Stimulated activated CD4-positive, alpha-beta T cell treated with anti-CD3 and anti-CD28 coated beads, Interleukin-15, amount 100 ng/mL, for 24 hours (primary cell): ENCODE measurements at regions not wholly inside any gene's neighbourhood (a gene's known extent, or its start where the extent isn't known, plus 50 kb on each side); places are given as distances from the start of the nearest gene placed in this dataset.
"Not testable (repeated sequence)": the region's sequence is repeated elsewhere in the genome, so short reads cannot be mapped to it uniquely, and the experiment has no call there.

Source experiments
- DNase-seq: peaks from one replicate; pipeline ENCODE4 v3.0.0-alpha.2; 2020

DNA sequence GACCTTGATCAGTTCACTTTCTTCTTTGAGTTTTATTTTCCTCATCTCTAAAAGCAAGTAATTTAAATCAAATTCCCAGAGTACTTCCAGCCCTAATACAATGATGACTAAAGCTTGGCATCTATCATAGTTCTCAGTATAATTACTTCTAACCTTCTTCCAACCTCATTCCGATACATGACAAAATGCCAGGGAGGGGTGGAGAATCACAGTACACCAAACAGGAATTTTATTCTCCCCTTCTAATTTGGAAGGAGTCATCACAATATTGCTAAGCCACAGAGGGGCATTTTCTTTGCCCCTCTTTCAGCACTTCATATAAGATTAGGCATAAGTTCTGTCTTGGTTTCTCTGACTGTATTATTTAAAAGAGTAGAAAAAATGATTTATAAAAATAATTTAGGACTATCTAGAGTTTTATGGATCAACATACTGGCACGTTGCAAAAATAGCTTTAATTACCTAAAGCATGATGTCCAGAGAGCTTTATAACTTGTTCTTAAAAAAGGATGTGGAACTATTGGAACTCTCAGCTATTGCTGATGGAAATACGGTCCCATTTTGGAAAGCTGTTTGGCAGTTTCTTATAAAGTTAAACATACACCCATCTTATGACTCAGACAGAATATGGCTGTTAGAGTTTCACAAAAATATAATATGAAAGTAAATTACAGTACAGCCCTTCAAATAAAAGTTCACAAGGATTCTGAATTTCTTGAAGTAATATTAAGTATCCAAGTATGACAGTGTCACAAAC lies 86.9 kb upstream of the UBE2E2 start:
- DNase-seq = no peak

DNA sequence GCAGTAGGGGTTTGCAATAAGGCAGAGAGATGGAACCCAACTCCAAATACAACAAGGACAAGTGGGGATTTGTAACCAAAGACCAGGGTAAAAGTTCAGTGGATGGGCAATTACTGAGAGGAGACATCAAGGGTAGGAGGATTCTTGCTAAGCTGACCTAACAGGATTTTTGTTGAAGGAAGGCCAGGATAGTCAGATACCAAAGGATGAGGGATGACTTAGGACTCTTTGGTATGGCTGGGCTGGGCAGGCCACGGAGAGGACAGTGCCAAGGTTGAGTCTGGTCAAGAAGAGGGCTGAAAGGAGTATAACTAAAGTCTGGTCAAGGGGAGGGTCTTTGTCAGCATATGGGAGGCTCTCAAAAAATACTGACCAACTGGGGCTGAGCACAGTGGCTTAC lies 85.3 kb upstream of the UBE2E2 start:
- no peak for DNase-seq

DNA sequence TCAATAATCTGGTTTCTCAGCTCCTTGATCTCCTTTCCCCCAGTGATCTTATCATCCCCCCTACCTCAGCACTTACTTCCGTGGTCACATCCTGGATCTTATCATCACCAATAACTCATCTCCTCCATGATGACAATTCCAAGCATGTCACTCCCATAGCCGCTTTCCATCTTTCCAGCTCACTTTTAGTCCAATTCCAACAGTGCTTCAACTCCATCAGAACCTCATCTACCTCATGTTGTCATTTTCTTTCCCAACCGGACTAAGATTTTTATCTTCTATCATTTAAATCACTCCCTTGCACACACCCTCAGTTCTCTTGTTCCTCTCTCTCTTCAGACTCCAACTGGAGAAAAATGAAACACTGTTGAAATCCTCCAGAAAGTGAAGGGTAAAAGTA lies 75.9 kb upstream of the UBE2E2 start:
- no peak for DNase-seq

DNA sequence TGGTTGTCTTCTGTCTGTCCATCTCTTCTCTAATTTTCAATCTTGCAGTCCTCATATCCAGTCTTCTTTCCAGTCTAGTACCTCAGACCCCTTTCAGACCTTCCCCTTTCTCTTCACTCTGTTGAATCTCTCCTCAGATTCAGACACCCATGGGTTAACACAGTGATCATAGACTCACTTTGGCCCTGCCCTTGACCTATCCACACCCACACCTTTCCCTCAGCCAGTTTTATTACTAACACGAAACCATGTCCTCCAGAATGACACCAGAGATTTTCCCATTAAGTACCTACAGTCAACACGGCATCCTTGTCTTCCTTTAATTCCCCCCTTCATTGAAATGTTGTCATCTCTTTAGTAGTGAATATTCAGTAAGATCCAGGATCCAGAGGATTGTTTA lies 74.5 kb upstream of the UBE2E2 start:
- no peak for DNase-seq

DNA sequence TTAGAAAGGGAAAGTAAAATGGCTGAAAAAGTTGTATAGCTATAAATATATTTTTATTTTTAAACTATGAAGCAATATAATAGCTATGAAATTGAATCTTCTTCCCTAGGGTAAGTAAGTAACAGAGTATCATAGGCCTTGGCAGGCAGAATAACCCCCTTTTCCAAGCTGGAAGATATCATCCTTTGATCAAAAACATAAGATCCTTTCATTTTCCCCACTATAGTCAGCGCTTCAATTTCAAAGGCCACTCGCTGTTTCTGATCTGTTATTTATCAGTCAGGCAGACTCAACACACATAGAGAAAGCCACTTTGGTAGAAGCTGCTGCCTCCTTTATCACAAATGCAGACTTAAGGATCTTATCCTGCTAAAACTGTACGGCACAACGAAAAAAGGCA lies 74.0 kb upstream of the UBE2E2 start:
- no peak for DNase-seq

DNA sequence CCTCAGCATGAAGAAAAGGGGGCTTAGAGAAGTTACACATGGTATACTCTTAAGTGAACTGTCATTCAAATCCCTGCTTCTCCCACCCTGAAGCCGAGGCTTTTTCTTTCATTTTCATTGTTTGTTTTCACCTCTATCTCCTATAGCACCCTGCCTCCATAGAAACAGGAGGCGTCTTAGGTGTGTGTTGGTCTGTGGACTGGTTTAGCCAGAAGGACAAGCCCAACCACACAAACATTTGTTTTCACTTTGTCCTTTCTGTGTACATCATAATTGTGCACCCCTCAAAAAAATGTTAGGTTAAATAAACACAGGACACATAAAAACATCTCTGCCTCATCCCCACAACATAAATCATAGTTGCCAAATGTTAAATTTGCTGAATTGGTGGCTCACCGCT lies 73.3 kb upstream of the UBE2E2 start:
- DNase-seq = no peak

DNA sequence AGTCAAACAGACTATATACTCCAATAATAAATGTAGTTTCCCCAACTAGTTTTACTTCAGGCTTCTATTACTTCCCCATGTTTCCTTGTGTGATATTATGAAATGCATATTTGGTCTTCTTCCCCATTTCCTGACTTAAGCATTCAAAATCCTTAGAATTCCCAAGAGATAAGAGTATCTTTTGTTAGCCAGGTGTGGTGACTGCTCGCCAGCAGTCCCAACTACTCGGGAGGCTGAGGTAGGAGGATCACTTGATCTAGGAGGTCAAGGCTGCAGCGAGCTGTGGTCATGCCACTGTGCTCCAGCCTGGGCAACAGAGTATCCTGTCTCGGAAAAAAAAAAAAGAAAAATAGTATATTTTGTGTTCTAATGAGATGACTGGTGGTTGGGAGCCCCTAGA lies 72.7 kb upstream of the UBE2E2 start:
- DNase-seq = no peak

DNA sequence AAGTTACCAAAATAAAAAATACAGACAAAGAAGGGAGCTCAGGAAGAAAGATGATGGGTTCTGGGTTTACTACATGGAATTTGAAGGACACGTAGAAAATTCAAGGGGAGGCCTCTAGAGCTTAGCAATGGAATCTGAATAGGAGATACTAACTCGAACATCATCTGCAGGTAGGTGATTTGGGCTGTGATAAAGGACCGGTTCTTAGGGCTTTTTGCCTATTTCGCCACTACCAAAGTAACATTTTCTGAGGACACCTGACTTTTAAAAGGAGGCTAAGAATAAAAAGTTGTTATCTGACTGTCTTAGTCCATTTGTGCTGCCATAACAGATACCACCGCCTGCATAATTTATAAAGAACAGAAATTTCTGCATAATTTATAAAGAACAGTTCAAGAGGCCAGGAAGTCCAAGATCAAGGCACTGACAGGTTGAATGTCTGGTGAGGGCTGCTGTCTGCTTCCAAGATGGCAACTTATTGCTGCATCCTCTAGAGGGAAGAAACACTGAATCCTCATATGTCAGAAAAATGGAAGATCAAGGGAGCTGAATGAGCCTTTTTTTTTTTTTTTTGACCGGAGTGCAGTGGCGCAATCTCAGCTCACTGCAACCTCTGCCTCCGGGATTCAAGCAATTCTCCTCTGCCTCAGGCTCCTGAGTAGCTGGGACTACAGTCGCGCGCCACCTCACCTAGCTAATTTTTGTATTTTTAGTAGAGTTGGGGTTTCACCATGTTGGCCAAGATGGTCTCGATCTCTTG lies 67.9 kb upstream of the UBE2E2 start:
- no peak for DNase-seq

DNA sequence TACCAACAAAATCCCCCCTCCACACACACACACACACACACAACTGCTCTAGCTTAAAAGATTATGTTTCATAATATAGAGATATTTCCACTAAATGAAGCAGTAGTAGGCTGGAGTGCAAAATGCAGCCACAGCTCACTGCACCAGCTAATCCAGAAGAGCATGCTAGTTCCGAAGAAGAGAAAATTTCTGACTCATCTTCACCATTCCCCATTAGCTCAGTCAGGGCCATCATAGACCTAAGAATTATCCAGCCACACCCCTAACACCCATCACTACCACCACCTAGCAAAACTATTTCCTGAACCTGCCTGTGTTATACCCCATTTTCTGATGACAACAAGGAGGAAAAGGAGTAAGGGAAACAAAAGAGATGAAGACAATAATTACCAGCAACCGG lies 67.1 kb upstream of the UBE2E2 start:
- no peak for DNase-seq

DNA sequence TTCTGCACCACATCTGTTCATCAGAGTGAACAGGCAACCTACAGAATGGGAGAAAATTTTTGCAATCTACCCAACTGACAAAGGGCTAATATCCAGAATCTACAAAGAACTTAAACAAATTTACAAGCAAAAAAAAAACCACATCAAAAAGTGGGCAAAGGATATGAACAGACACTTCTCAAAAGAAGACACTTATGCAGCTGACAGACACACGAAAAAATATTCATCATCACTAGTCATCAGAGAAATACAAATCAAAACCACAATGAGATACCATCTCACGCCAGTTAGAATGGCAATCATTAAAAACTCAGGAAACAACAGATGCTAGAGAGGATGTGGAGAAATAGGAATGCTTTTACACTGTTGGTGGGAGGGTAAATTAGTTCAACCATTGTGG lies 59.1 kb upstream of the UBE2E2 start:
- DNase-seq = not testable (repeated sequence)

DNA sequence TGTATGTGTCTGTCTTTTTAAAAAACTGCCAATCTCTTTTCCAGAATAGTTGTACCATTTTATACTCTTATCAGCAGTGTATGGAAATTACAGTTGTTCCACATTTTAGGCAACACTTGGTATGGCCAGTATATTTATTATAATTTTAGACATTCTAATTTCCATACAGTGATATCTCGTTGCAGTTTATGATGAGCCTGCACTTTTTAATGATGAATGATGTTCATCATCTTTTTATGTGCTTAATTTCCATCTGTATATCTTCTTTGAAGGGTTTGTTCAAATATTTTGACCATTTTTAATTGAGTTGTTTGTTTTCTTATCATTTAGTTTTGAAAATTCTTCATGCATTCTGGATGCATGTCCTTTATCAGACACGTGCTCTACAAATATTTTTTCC lies 57.0 kb upstream of the UBE2E2 start:
- no peak for DNase-seq

DNA sequence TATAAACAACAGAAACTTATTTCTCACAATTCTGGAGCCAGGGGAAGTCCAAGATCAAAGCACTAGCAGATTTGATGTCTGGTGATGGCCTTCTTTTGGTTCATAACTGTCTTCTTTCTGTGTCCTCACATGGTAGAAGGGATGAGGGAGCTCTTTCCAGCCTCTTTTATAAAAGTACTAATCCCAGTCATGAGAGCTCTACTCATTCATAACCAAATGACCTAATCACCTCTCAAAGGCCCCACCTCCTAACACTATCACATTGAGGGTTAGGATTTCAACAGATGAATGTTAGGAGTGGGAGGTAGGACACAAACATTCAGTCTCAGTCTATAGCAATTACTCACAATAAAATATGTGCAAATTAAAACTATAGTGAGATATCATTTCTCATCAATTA lies 50.1 kb upstream of the UBE2E2 start:
- no peak for DNase-seq
